Esophagus muscularis mucosa (tissue), 4 donors: ENCODE measurements at regions not wholly inside any gene's neighbourhood (a gene's known extent, or its start where the extent isn't known, plus 50 kb on each side); places are given as distances from the start of the nearest gene placed in this dataset.

Experiments used
- EP300 ChIP-seq: sonication (generic); formaldehyde crosslinking; IDR thresholded peaks from one replicate; pipeline ENCODE4 v1.6.1; 2017; ENCODE audit warnings: antibody characterized with exemption
- POLR2A ChIP-seq: fragments of 450-650 bp; IDR thresholded peaks from one replicate; pipeline ENCODE4 v1.6.1; 2017; ENCODE audit warnings: antibody characterized with exemption, moderate library complexity, mild to moderate bottlenecking, low read depth
- POLR2AphosphoS5 ChIP-seq, 2 donors: sonication (generic); formaldehyde crosslinking; IDR thresholded peaks; one replicate each; pipeline ENCODE4 v1.6.1; 2017; ENCODE audit warnings: antibody characterized with exemption in 2 of 2
- TF ChIP-seq, protein P1 (sequence below), 3 experiments: fragments of 200-600 bp in 2 of 3; fragments of 450-650 bp in 1 of 3; sonication (generic) in 2 of 3; IDR thresholded peaks; one replicate each; pipeline ENCODE4 v1.5.1; 2017 to 2019; ENCODE audit warnings: antibody characterized with exemption in 3 of 3, mild to moderate bottlenecking in 2 of 3, moderate library complexity in 1 of 3

DNA sequence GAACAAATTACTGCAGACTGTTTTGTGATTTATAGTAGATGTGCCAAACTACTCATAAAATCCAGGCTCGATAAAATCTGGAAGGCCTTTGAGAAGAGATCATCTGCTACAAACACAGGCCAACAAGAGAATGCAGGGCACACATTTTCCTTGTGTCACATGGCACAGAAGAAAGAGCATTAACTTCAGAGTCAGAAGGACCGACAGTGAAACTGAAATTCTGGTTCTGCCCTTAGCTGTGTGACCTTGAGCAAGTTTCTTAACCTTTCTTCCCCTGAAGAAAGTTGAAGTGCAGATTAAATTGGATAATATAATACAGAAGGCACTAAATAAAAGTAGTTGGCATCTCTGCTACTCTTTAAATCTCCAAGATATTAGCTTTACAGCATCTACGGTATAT is 338.4 kb upstream of the IRAK1BP1 start:
- TF ChIP-seq, protein P1, sequence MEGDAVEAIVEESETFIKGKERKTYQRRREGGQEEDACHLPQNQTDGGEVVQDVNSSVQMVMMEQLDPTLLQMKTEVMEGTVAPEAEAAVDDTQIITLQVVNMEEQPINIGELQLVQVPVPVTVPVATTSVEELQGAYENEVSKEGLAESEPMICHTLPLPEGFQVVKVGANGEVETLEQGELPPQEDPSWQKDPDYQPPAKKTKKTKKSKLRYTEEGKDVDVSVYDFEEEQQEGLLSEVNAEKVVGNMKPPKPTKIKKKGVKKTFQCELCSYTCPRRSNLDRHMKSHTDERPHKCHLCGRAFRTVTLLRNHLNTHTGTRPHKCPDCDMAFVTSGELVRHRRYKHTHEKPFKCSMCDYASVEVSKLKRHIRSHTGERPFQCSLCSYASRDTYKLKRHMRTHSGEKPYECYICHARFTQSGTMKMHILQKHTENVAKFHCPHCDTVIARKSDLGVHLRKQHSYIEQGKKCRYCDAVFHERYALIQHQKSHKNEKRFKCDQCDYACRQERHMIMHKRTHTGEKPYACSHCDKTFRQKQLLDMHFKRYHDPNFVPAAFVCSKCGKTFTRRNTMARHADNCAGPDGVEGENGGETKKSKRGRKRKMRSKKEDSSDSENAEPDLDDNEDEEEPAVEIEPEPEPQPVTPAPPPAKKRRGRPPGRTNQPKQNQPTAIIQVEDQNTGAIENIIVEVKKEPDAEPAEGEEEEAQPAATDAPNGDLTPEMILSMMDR (IDR thresholded peaks at IDR 0.05): no peak
- TF ChIP-seq POLR2A: no peak
- TF ChIP-seq POLR2AphosphoS5 (IDR thresholded peaks at IDR 0.05): no peak
- no peak for TF ChIP-seq EP300
